ENCODE measurements at regions not wholly inside any gene's neighbourhood (a gene's known extent, or its start where the extent isn't known, plus 50 kb on each side); places are given as distances from the start of the nearest gene placed in this dataset.

DNA sequence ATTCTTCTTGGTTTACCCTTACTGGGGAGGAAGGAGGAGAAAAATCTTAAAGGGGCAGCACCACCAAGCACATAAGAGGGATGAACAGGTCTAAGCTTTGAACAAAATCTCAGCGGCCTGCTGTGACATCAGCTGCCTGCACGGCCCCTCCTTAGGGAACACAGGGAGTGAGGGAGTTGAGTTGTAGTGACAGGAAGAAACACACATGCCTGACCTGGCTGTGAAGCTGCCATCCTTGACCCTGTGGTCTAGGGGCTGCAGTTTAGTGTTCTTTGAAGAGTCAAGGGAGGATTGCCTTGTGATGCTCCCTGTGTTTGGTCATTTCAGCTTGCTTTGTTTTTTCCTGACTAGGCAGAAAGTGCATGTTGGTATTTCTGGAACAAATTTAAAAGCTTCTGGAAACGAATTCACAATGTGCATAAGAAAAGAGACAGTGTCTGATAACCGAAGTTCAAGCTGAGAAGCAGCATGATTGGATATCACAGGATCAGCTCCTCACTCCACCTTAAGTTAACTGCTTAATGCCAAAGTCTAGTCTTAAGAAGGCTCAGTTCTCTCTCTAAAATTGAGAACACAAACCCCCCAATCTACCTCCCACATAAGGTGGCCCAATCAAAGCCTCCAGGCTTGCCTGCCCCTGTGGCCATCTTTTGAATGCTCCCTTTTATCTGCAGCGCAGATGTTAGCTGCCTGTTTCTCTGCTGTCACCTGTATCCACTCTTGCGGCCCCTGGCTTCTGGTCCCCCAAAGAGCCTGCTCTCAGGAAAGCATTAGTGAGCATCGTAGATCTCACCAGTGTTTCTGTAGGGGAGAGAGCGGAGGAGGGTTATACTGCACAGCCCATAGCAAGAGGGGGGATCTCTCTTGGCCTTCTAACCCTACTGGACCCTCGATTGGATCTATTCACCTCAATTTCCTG, 82.2 kb downstream of the SCN11A start:
- in situ Hi-C loops (cut with MboI; ENCODE audit: low sequenced_read_pairs) = no loop called here
- H4K91ac ChIP-seq (ENCODE audit: insufficient read depth, low read depth, low read length) = no peak overlapping the region
- CTCF ChIA-PET = interaction anchor here (1.8 kb wide), 1 partner anchor 9 kb away, joined by 10 read pairs; no protein-coding TSS in a partner anchor

More for the DNA sequence above, 82.2 kb downstream of the SCN11A start:
- Histone ChIP-seq H2BK5ac (ENCODE audit: low read depth, low read length, poor library complexity, severe bottlenecking) (no peak overlapping the region), H3K36me3 (ENCODE audit: control insufficient read depth, insufficient read depth, low read length) (no peaks in the 10 kb centered on the region), H3K14ac (replicated peaks; ENCODE audit: low read depth, low read length) (no peak overlapping the region), H3K18ac (ENCODE audit: low read depth, low read length) (no peak overlapping the region), H3K9me3 (ENCODE audit: control insufficient read depth, insufficient read depth, low read length) (no peaks in the 10 kb centered on the region), H3K4me1 (ENCODE audit: control insufficient read depth, insufficient read depth, low read length) (peaks cover 5% of the 10 kb centered on the region), H4K5ac (ENCODE audit: low read depth, low read length) (no peak overlapping the region), H3K56ac (ENCODE audit: extremely low read depth, insufficient read depth, low read length) (no peak overlapping the region), H3K4me2 (ENCODE audit: low read depth, low read length) (no peak overlapping the region), H2AFZ (replicated peaks; ENCODE audit: low read length, poor library complexity) (peak overlapping the region; percentile 13), H2AK5ac (ENCODE audit: low read depth, low read length) (no peak overlapping the region), H3K27me3 (ENCODE audit: control insufficient read depth, insufficient read depth, low read length) (0 out of 2 replicates have a peak, but pooled peaks cover 2% of the 10 kb centered on the region), H2BK15ac (ENCODE audit: low read depth, low read length) (no peak overlapping the region), H2BK120ac (ENCODE audit: low read depth, low read length) (no peak overlapping the region), H3K27ac (ENCODE audit: insufficient read depth, low read length) (no peak overlapping the region), H3K9ac (ENCODE audit: low read depth, low read length) (no peak overlapping the region), H3K23ac (ENCODE audit: low read depth, low read length) (0 out of 2 replicates have a peak overlapping the region, but pooled peaks have one; percentile 38), H3K79me1 (ENCODE audit: low read depth in 1 of 2, low read length in 2 of 2) (no peaks in the 10 kb centered on the region), H3K9me1 (ENCODE audit: insufficient read depth, low read length) (peaks cover 2% of the 10 kb centered on the region; the same call in 1 of the 2 replicates), H2AK9ac (replicated peaks; ENCODE audit: low read depth, low read length, poor library complexity) (no peak overlapping the region), H4K8ac (ENCODE audit: low read depth in 2 of 2, low read length in 2 of 2) (no peak overlapping the region), H2BK20ac (ENCODE audit: low read depth, low read length) (no peak overlapping the region), H4K20me1 (ENCODE audit: insufficient read depth, low read length) (no peaks in the 10 kb centered on the region), H3K4me3 (ENCODE audit: insufficient read depth, low read depth, low read length) (no peak overlapping the region), H3K4ac (ENCODE audit: low read depth, low read length) (no peak overlapping the region)
- POLR2A ChIA-PET (ENCODE audit: unreplicated experiment) = no interaction called here
- dilution Hi-C loops (cut with HindIII; ENCODE audit: low sequenced_read_pairs, unreplicated experiment) = no loop called here
- DNase-seq (no peak), ATAC-seq (ENCODE audit: low read depth) (no peak)
- TF ChIP-seq CHD1 (IDR thresholded peaks at IDR 0.05; ENCODE audit: low read depth, low read length) (no peak), MAFK (IDR thresholded peaks at IDR 0.05; ENCODE audit: low read depth, low read length) (peak; percentile 59), ELK1 (IDR thresholded peaks at IDR 0.05; ENCODE audit: borderline replicate concordance, low read depth, low read length) (no peak), SMC3 (IDR thresholded peaks at IDR 0.05; ENCODE audit: low read depth, low read length) (no peak), MXI1 (IDR thresholded peaks at IDR 0.05; ENCODE audit: borderline replicate concordance, low read depth, low read length) (no peak)
- intact Hi-C loops (cut with micrococcal nuclease) = no loop called here
- no TSS peak for BruUV-seq (replicated peaks)
- WGBS, 2 experiments (ENCODE audit: extremely low coverage in 2 of 2, insufficient read length in 1 of 2) = 59% methylated on average over 4 of the region's 9 CpGs; no CpG with 5 or more reads in 1 of the 2 experiments

All from IMR-90 (cell line).